SK-N-SH (cell line): ENCODE measurements at regions not wholly inside any gene's neighbourhood (a gene's known extent, or its start where the extent isn't known, plus 50 kb on each side); places are given as distances from the start of the nearest gene placed in this dataset.

ENCODE experiments used
- CTCF ChIA-PET: fragments of 300-600, 350-600 bp; formaldehyde crosslinking; extraction: SDS; loops from one replicate; lab custom pipeline; 2021; lab: Yijun Ruan, JAX
- POLR2A ChIA-PET: fragments of 350-600 bp; sonication (Branson Sonifier 250); formaldehyde crosslinking; extraction: SDS; loops from one replicate; lab custom pipeline; 2020; ENCODE audit warnings: antibody characterized with exemption, inconsistent platforms; lab: Yijun Ruan, JAX
- DNase-seq: peaks from one replicate; pipeline ENCODE4 v3.0.0; 2012
- H2AFZ ChIP-seq: fragments of 200-600 bp; sonication (generic); 2 replicates; pipeline ENCODE4 v1.8.1; 2016; ENCODE audit warnings: antibody characterized with exemption, mild to moderate bottlenecking, low read depth
- H3F3A ChIP-seq: fragments of 200-600 bp; sonication (generic); replicated peaks from 2 replicates; pipeline ENCODE3; 2016; ENCODE audit warnings: antibody characterized with exemption, mild to moderate bottlenecking; ENCODE audit not compliant: insufficient read depth
- H3K27ac ChIP-seq, 2 experiments: fragments of 200-500 bp in 1 of 2; fragments of 200-600 bp in 1 of 2; sonication (Bioruptor generic) in 1 of 2; sonication (generic), shearing (Covaris generic) in 1 of 2; 2 replicates each; pipeline versions ENCODE4 v1.5.1 to v1.6.1; 2014 to 2016; ENCODE audit warnings: low read depth in 2 of 2, inconsistent platforms in 1 of 2, low read length in 1 of 2, mild to moderate bottlenecking in 1 of 2, mixed read lengths in 1 of 2
- H3K27me3 ChIP-seq: fragments of 200-600 bp; sonication (generic), shearing (Covaris generic); 2 replicates; pipeline ENCODE4 v1.6.1; 2016; ENCODE audit warnings: mixed run types; ENCODE audit not compliant: insufficient read depth
- H3K36me3 ChIP-seq, 2 experiments: fragments of 200-500 bp in 1 of 2; fragments of 200-600 bp in 1 of 2; sonication (Bioruptor generic) in 1 of 2; sonication (generic) in 1 of 2; replicated peaks in 1 of 2; 2 replicates each; pipeline versions ENCODE3 to v1.5.1; 2014 to 2016; ENCODE audit warnings: low read length in 1 of 2, mild to moderate bottlenecking in 1 of 2; ENCODE audit not compliant: insufficient read depth in 2 of 2, control insufficient read depth in 1 of 2
- H3K4me1 ChIP-seq, 2 experiments: fragments of 200-500 bp in 1 of 2; fragments of 200-600 bp in 1 of 2; sonication (Bioruptor generic) in 1 of 2; sonication (generic), shearing (Covaris generic) in 1 of 2; 2 replicates each; pipeline versions ENCODE4 v1.5.1 to v1.6.1; 2014 to 2016; ENCODE audit warnings: low read depth in 1 of 2, low read length in 1 of 2, mixed run types in 1 of 2; ENCODE audit not compliant: insufficient read depth in 2 of 2, control insufficient read depth in 1 of 2
- H3K4me2 ChIP-seq: fragments of 200-600 bp; sonication (generic), shearing (Covaris generic); 2 replicates; pipeline ENCODE4 v1.6.1; 2017; ENCODE audit warnings: mixed run types
- H3K4me3 ChIP-seq, 2 experiments: fragments of 200-500 bp in 1 of 2; fragments of 200-600 bp in 1 of 2; sonication (Bioruptor generic) in 1 of 2; sonication (generic), shearing (Covaris generic) in 1 of 2; 2 replicates each; pipeline versions ENCODE4 v1.5.1 to v1.8.1; 2014 to 2016; ENCODE audit warnings: low read depth in 2 of 2, inconsistent platforms in 1 of 2, low read length in 1 of 2, mild to moderate bottlenecking in 1 of 2, mixed read lengths in 1 of 2, moderate library complexity in 1 of 2
- H3K79me2 ChIP-seq: fragments of 200-600 bp; sonication (generic); 2 replicates; pipeline ENCODE4 v1.8.1; 2017; ENCODE audit warnings: mild to moderate bottlenecking; ENCODE audit not compliant: insufficient read depth
- H3K9ac ChIP-seq: fragments of 200-600 bp; sonication (generic); 2 replicates; pipeline ENCODE4 v1.6.1; 2017; ENCODE audit warnings: mixed run types
- H3K9me2 ChIP-seq: fragments of 200-600 bp; sonication (generic); 2 replicates; pipeline ENCODE4 v1.6.1; 2017; ENCODE audit warnings: mixed run types
- H3K9me3 ChIP-seq: fragments of 200-600 bp; sonication (generic); 2 replicates; pipeline ENCODE4 v1.6.1; 2017; ENCODE audit warnings: mixed run types, mild to moderate bottlenecking, moderate library complexity
- H4K20me1 ChIP-seq: fragments of 200-600 bp; sonication (generic); 2 replicates; pipeline ENCODE4 v1.6.1; 2017; ENCODE audit warnings: mild to moderate bottlenecking, mixed run types; ENCODE audit not compliant: insufficient read depth
- CHD2 ChIP-seq: fragments of 150-350 bp; IDR thresholded peaks from 2 replicates; pipeline ENCODE4 v1.6.1; 2018; ENCODE audit warnings: low read length; ENCODE audit not compliant: partially characterized antibody
- EP300 ChIP-seq, 2 experiments: IDR thresholded peaks; 2 replicates each; pipeline versions ENCODE4 v1.4.0 to v1.6.1; 2012; ENCODE audit warnings: borderline replicate concordance in 1 of 2, low read depth in 1 of 2, low read length in 1 of 2
- EZH2phosphoT487 ChIP-seq: fragments of 200-600 bp; sonication (generic); IDR thresholded peaks from 2 replicates; pipeline ENCODE4 v1.6.1; 2017; ENCODE audit warnings: low read depth, mixed run types, mild to moderate bottlenecking, antibody characterized with exemption, moderate library complexity, borderline replicate concordance
- FOSL2 ChIP-seq: IDR thresholded peaks from 2 replicates; pipeline ENCODE4 v1.4.0; 2012; ENCODE audit warnings: low read depth, mild to moderate bottlenecking, moderate library complexity, borderline replicate concordance
- FOXM1 ChIP-seq: IDR thresholded peaks from 2 replicates; pipeline ENCODE4 v1.4.0; 2012; ENCODE audit warnings: low read depth, mild to moderate bottlenecking
- RAD21 ChIP-seq: IDR thresholded peaks from 2 replicates; pipeline ENCODE4 v1.6.1; 2012; ENCODE audit warnings: mild to moderate bottlenecking, low read length
- RFX5 ChIP-seq: IDR thresholded peaks from 2 replicates; pipeline ENCODE4 v1.6.1; 2012; ENCODE audit warnings: mild to moderate bottlenecking, improper control_type of control experiment, low read length
- TAF1 ChIP-seq: IDR thresholded peaks from 2 replicates; pipeline ENCODE4 v1.6.1; 2012; ENCODE audit warnings: low read depth, mild to moderate bottlenecking, low read length, moderate library complexity, borderline replicate concordance
- USF1 ChIP-seq: IDR thresholded peaks from 2 replicates; pipeline ENCODE4 v1.4.0; 2012; ENCODE audit warnings: low read depth, borderline replicate concordance
- WGBS: methylation state at CpG from one replicate; pipeline ENCODE4 v1.1.6; 2017; ENCODE audit warnings: low lambda C conversion rate; 5-methylcytosine and 5-hydroxymethylcytosine counted together
- TF ChIP-seq, protein P1 (sequence below): fragments of 150-350 bp; IDR thresholded peaks from 2 replicates; pipeline ENCODE4 v1.6.1; 2017; ENCODE audit warnings: antibody characterized with exemption, low read length, low read depth, borderline replicate concordance

- TF ChIP-seq USF1 (no peak), FOSL2 (no peak), TAF1 (no peak), EP300 (IDR thresholded peaks at IDR 0.05; ENCODE audit: borderline replicate concordance in 1 of 2, low read depth in 1 of 2, low read length in 1 of 2) (no peak)
- TF ChIP-seq, protein P1, sequence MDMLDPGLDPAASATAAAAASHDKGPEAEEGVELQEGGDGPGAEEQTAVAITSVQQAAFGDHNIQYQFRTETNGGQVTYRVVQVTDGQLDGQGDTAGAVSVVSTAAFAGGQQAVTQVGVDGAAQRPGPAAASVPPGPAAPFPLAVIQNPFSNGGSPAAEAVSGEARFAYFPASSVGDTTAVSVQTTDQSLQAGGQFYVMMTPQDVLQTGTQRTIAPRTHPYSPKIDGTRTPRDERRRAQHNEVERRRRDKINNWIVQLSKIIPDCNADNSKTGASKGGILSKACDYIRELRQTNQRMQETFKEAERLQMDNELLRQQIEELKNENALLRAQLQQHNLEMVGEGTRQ = no peak
Observed at GRCh38 chr3:34155108-34155507, 356.7 kb downstream of the PDCD6IP start (continued).

DNA sequence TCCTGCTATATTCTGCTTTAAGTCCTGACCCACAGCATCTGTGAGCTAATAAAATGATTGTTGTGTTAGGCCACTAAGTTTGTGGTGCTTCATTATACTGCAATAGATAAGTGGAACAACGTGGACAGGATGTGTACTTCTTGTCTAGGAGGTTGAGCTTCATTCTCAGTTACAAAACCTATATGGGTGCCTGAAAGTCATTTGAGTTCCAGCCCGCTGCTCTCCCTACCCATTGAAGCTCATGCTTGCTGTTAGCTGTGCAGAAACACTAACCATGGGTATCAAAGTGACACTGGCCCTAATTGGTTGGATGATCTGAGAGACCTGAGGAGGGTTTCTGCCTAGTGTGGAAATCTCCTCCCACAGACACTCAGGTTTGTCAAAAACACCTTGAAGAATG is 357.2 kb downstream of the PDCD6IP start:
- H3K9me3 ChIP-seq = no peaks in the 10 kb centered on the region
- H3K4me2 ChIP-seq = no peak overlapping the region
- H3K4me1 ChIP-seq = no peaks in the 10 kb centered on the region; a peak in 2 of 4 replicates
- CTCF ChIA-PET = no interaction called here
- TF ChIP-seq FOXM1 = no peak
- TF ChIP-seq USF1 = no peak
- no peak for TF ChIP-seq EZH2phosphoT487
- no peak for TF ChIP-seq RFX5
- TF ChIP-seq RAD21 = no peak
- H3K9me2 ChIP-seq = no peaks in the 10 kb centered on the region
- H3K36me3 ChIP-seq = no peaks in the 10 kb centered on the region
- POLR2A ChIA-PET = no interaction called here
- no peaks in the 10 kb centered on the region for H3K27me3 ChIP-seq
- no peak overlapping the region for H3K4me3 ChIP-seq
- no peak overlapping the region for H2AFZ ChIP-seq
- no peak overlapping the region for H3K9ac ChIP-seq
- no peak for DNase-seq
- WGBS = 39% methylated on average over 2 of the region's 2 CpGs
- no peaks in the 10 kb centered on the region for H3K79me2 ChIP-seq
- no peaks in the 10 kb centered on the region for H4K20me1 ChIP-seq
- H3F3A ChIP-seq = no peaks in the 10 kb centered on the region
- H3K27ac ChIP-seq = no peak overlapping the region

DNA sequence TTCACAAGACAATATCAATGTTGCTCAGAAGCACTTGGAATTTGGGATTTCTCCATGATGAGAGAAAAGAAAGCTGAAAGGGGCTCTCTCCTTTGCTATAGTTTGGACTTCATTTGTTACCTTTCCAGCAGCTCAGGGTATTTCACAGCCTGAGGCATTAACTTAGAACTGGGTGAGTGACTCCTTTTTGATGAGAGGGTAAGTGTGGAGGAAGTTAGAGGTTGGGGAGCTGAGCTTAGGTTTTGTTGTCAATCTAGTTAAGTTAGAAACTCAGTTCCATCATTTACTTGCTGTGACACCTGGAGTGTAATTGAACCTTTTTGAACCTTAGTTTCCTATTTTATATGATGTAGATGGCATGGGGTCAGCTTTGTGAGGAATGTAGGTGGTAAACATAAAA is 359.1 kb downstream of the PDCD6IP start:
- Histone ChIP-seq H4K20me1 (no peaks in the 10 kb centered on the region), H3K9me2 (no peaks in the 10 kb centered on the region), H3K27ac (no peak overlapping the region), H3K9me3 (no peaks in the 10 kb centered on the region), H3F3A (no peaks in the 10 kb centered on the region), H3K4me2 (no peak overlapping the region), H3K27me3 (no peaks in the 10 kb centered on the region), H3K4me3 (no peak overlapping the region), H2AFZ (no peak overlapping the region), H3K79me2 (no peaks in the 10 kb centered on the region), H3K4me1 (no peaks in the 10 kb centered on the region; a peak in 1 of 4 replicates), H3K36me3 (no peaks in the 10 kb centered on the region), H3K9ac (no peak overlapping the region)
- CTCF ChIA-PET = no interaction called here
- no peak for DNase-seq
- POLR2A ChIA-PET = no interaction called here
- TF ChIP-seq CHD2 = no peak
